SJCRH30 (cell line): ENCODE measurements at regions not wholly inside any gene's neighbourhood (a gene's known extent, or its start where the extent isn't known, plus 50 kb on each side); places are given as distances from the start of the nearest gene placed in this dataset.

Experiments used
- DNase-seq, 2 experiments: peaks; one replicate each; pipeline ENCODE4 v3.0.0-alpha.2; 2015 to 2020
- H3K27ac ChIP-seq: fragments of 250-450 bp; sonication (Bioruptor Pico); 2 replicates; pipeline ENCODE4 v1.5.1; 2020; ENCODE audit warnings: mild to moderate bottlenecking, moderate library complexity
- H3K27me3 ChIP-seq: fragments of 250-450 bp; sonication (Bioruptor Pico); 2 replicates; pipeline ENCODE4 v1.5.1; 2020; ENCODE audit warnings: mild to moderate bottlenecking, moderate library complexity
- H3K36me3 ChIP-seq: fragments of 250-450 bp; sonication (Bioruptor Pico); 2 replicates; pipeline ENCODE4 v1.5.1; 2020; ENCODE audit warnings: mild to moderate bottlenecking, moderate library complexity
- H3K4me1 ChIP-seq: fragments of 250-450 bp; sonication (Bioruptor Pico); 2 replicates; pipeline ENCODE4 v1.5.1; 2020; ENCODE audit warnings: mild to moderate bottlenecking, moderate library complexity
- H3K4me3 ChIP-seq: fragments of 250-450 bp; sonication (Bioruptor Pico); 2 replicates; pipeline ENCODE4 v1.5.1; 2020; ENCODE audit warnings: mild to moderate bottlenecking, moderate library complexity
- H3K9me3 ChIP-seq: fragments of 250-450 bp; sonication (Bioruptor Pico); replicated peaks from 2 replicates; pipeline ENCODE4 v1.5.1; 2020; ENCODE audit warnings: mild to moderate bottlenecking, moderate library complexity

DNA sequence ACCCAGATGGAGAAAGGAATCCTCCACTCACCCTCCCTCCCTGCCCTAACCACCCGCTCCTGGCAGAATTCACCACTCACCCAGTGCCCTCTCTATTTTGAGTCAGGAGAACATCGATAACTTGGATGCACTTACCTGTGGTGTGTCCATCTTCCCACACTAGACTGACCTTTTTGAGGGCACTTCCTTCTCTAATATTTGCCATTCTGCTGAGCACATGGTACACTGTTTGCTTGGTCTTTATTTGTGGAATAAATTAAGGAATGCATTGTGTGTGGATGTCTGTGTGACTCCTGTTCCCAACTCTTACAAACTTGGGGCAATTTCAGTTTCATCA, 133.7 kb downstream of the ACKR3 start:
- H3K27ac ChIP-seq = no peak overlapping the region
- no peaks in the 10 kb centered on the region for H3K36me3 ChIP-seq
- H3K4me1 ChIP-seq = no peaks in the 10 kb centered on the region
- no peaks in the 10 kb centered on the region for H3K27me3 ChIP-seq
- H3K4me3 ChIP-seq = no peak overlapping the region
- peaks cover 4% of the 10 kb centered on the region; the same call in 1 of the 2 replicates for H3K9me3 ChIP-seq
- DNase-seq = no peak

- Histone ChIP-seq H3K9me3 (peaks cover 4% of the 10 kb centered on the region; the same call in 1 of the 2 replicates), H3K4me1 (no peaks in the 10 kb centered on the region), H3K27ac (no peak overlapping the region), H3K27me3 (no peaks in the 10 kb centered on the region), H3K4me3 (no peak overlapping the region), H3K36me3 (no peaks in the 10 kb centered on the region)
- no peak for DNase-seq
Observed at GRCh38 chr2:236703906-236704305, 134.3 kb downstream of the ACKR3 start.

DNA sequence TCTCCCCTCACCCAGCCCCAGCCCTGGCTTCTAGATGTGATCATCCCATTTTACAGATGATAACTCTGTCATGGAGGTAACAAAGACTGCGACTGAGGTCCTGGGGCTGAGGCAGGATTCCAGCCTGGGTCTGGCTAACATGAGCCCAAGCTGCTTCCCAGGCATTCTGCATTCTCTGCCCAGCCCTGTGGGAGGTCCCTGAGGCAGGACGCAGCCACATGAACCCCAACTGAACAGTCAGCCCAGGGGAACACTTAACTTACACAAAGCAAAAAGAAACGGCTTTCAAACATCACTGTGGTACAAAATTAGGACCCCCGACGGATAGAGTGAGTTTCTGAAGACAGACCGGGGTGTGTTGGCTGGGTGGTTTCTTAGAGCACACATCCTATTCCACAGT, 135.3 kb downstream of the ACKR3 start:
- DNase-seq = no peak
- H3K4me3 ChIP-seq = no peak overlapping the region
- peaks cover 4% of the 10 kb centered on the region; the same call in 1 of the 2 replicates for H3K9me3 ChIP-seq
- H3K27ac ChIP-seq = no peak overlapping the region
- H3K27me3 ChIP-seq = no peaks in the 10 kb centered on the region
- H3K4me1 ChIP-seq = no peaks in the 10 kb centered on the region
- no peaks in the 10 kb centered on the region for H3K36me3 ChIP-seq

GRCh38 chr2:236705295-236706105, 135.9 kb downstream of the ACKR3 start:
- Histone ChIP-seq H3K27me3 (no peaks in the 10 kb centered on the region), H3K4me1 (no peaks in the 10 kb centered on the region), H3K36me3 (no peaks in the 10 kb centered on the region), H3K4me3 (no peak overlapping the region), H3K27ac (no peak overlapping the region), H3K9me3 (peaks cover 4% of the 10 kb centered on the region; the same call in 1 of the 2 replicates)
- DNase-seq = no peak

DNA sequence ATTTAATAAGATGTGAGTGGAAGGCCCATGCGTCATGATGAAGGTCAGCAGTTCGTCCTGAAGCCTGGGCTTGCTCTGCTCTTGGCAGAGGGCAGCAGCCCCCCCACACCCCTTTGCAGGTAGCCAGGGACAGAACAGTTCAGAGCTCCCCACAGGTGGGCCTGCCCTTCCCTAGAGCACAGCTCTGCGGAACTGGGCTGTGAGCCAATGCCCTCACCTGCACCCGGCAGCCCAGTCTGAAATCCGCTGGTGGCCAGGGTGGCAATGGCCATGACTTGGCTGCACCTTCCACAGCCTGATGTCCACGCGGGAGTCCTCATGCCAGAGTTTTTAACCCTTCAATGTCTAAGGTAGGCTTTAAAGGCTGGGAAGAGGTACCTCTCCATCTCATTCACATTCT, 136.7 kb downstream of the ACKR3 start:
- Histone ChIP-seq H3K4me1 (no peaks in the 10 kb centered on the region), H3K9me3 (peaks cover 4% of the 10 kb centered on the region; the same call in 1 of the 2 replicates), H3K27ac (no peak overlapping the region), H3K4me3 (no peak overlapping the region), H3K27me3 (no peaks in the 10 kb centered on the region), H3K36me3 (no peaks in the 10 kb centered on the region)
- no peak for DNase-seq

DNA sequence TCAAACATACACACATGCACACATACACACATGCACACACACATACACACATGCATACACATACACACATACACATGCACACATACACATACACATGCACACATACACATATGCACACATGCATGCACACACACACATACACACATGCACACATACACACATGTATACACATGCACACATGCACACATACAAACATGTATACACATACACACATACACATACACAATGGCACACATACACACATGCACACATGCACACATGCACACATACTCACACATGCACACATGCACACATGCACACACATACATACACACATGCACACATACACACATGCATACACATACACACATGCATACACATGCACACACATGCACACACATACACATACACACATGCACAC, 137.2 kb downstream of the ACKR3 start:
- Histone ChIP-seq H3K4me3 (no peak overlapping the region), H3K4me1 (no peaks in the 10 kb centered on the region), H3K36me3 (no peaks in the 10 kb centered on the region)

GRCh38 chr2:236711440-236711839, 141.8 kb downstream of the ACKR3 start:
- Histone ChIP-seq H3K9me3 (peaks cover 4% of the 10 kb centered on the region; the same call in 1 of the 2 replicates), H3K36me3 (no peaks in the 10 kb centered on the region), H3K27ac (no peak overlapping the region), H3K4me1 (peaks cover 8% of the 10 kb centered on the region), H3K4me3 (no peak overlapping the region), H3K27me3 (no peaks in the 10 kb centered on the region)
- no peak for DNase-seq

More for the DNA sequence above, 137.2 kb downstream of the ACKR3 start:
- no peaks in the 10 kb centered on the region for H3K27me3 ChIP-seq
- H3K27ac ChIP-seq = no peak overlapping the region
- no peak for DNase-seq
- peaks cover 4% of the 10 kb centered on the region; the same call in 1 of the 2 replicates for H3K9me3 ChIP-seq

GRCh38 chr2:236712304-236712703, 142.7 kb downstream of the ACKR3 start:
- Histone ChIP-seq H3K27ac (no peak overlapping the region), H3K36me3 (no peaks in the 10 kb centered on the region), H3K9me3 (no peaks in the 10 kb centered on the region), H3K4me3 (no peak overlapping the region), H3K4me1 (peaks cover 11% of the 10 kb centered on the region), H3K27me3 (no peaks in the 10 kb centered on the region)
- DNase-seq = no peak

- Histone ChIP-seq H3K27me3 (no peaks in the 10 kb centered on the region), H3K36me3 (no peaks in the 10 kb centered on the region), H3K27ac (no peak overlapping the region), H3K4me3 (no peak overlapping the region), H3K9me3 (no peaks in the 10 kb centered on the region), H3K4me1 (peaks cover 19% of the 10 kb centered on the region)
- DNase-seq = no peak
Observed at GRCh38 chr2:236712961-236713673, 143.5 kb downstream of the ACKR3 start.

DNA sequence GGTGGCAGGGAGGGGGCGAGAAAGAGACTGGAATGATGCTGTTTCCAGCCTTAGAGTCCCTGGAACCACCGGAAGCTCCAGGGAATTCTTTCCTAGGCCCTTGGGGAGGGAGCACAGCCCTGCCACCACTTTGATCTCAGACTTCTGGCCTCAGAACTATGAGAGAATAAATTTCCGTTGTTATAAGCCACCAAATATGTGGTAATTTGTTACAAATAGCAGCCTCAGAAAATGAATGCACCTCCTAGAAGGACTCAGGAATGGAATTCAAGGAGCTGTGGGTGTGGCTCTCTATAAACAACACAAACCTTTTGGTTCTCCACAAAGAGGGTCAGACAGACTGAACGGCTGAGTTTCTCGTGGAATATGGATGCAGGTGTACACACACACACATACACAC, 144.5 kb downstream of the ACKR3 start:
- Histone ChIP-seq H3K27me3 (no peaks in the 10 kb centered on the region), H3K4me3 (no peak overlapping the region), H3K27ac (no peak overlapping the region), H3K36me3 (no peaks in the 10 kb centered on the region), H3K9me3 (no peaks in the 10 kb centered on the region), H3K4me1 (peaks cover 27% of the 10 kb centered on the region)
- no peak for DNase-seq

GRCh38 chr2:236715077-236715476, 145.5 kb downstream of the ACKR3 start:
- no peaks in the 10 kb centered on the region for H3K9me3 ChIP-seq
- H3K36me3 ChIP-seq = no peaks in the 10 kb centered on the region
- H3K4me3 ChIP-seq = peak overlapping the region; percentile 8; the same call in 1 of the 2 replicates
- peaks cover 29% of the 10 kb centered on the region for H3K4me1 ChIP-seq
- no peaks in the 10 kb centered on the region for H3K27me3 ChIP-seq
- peak; percentile 48 to 55 for DNase-seq
- peak overlapping the region; percentile 21; the same call in 1 of the 2 replicates for H3K27ac ChIP-seq

GRCh38 chr2:236715491-236715961, 145.9 kb downstream of the ACKR3 start:
- DNase-seq = peak in 1 of 2 experiments; percentile 24
- peaks cover 29% of the 10 kb centered on the region for H3K4me1 ChIP-seq
- H3K9me3 ChIP-seq = no peaks in the 10 kb centered on the region
- no peaks in the 10 kb centered on the region for H3K36me3 ChIP-seq
- H3K4me3 ChIP-seq = peak overlapping the region; percentile 8; the same call in 1 of the 2 replicates
- H3K27me3 ChIP-seq = no peaks in the 10 kb centered on the region
- H3K27ac ChIP-seq = peak overlapping the region; percentile 21; the same call in 1 of the 2 replicates

DNA sequence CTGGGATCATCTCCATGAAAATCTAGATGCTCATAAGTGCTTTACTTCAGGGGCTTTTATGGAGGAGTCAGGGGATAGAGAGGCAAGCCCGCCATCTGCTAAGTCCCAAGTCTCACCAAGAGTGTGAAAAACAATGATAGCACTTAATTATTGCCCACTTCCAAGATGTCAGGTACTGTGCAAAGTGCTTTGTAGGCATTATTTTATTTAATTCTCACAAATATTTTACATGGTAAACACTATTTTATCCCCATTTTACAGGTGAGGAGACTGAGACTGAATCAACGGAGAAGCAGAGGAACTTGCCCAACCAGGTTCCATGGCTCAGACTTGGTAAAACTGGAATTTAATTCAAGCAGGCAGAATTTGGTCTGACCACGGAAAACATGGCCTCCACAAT, 147.5 kb downstream of the ACKR3 start:
- Histone ChIP-seq H3K27me3 (no peaks in the 10 kb centered on the region), H3K36me3 (no peaks in the 10 kb centered on the region), H3K4me3 (no peak overlapping the region), H3K9me3 (no peaks in the 10 kb centered on the region), H3K27ac (no peak overlapping the region), H3K4me1 (peaks cover 29% of the 10 kb centered on the region)
- DNase-seq = no peak

GRCh38 chr2:236717729-236718128, 148.1 kb downstream of the ACKR3 start:
- peak overlapping the region; percentile 40 for H3K4me3 ChIP-seq
- H3K9me3 ChIP-seq = no peaks in the 10 kb centered on the region
- H3K4me1 ChIP-seq = peaks cover 29% of the 10 kb centered on the region
- H3K27ac ChIP-seq = peak overlapping the region; percentile 44
- H3K36me3 ChIP-seq = no peaks in the 10 kb centered on the region
- peak in 1 of 2 experiments; percentile 24 for DNase-seq
- H3K27me3 ChIP-seq = no peaks in the 10 kb centered on the region
